ENCODE measurements at regions not wholly inside any gene's neighbourhood (a gene's known extent, or its start where the extent isn't known, plus 50 kb on each side); places are given as distances from the start of the nearest gene placed in this dataset.

DNA sequence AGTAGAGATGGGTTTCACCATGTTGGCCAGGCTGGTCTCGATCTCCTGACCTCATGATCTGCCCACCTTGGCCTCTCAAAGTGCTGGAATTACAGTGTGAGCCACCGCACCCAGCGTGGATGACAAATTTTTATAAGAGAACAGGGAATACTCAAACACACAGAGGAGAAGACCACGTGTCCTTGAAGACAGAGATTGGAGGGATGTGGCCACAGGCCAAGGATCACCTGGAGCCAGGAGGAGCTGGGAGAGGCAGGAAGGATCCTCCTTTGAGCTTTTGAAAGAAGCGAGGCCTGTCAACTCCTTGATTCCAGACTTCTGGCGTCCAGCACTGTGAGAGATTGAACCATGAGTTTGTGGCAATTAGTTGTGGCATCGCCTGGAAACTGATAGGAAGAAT is 1049.5 kb downstream of the TBC1D22A start:
- H3K36me3 Mint-ChIP-seq (ENCODE audit: low read depth) = no peaks in the 10 kb centered on the region; the same call in 2 of the 3 replicates
- Histone ChIP-seq H3K4me2 (no peak overlapping the region), H3F3A (replicated peaks; ENCODE audit: low read depth) (0 out of 2 replicates have a peak, but pooled peaks cover 4% of the 10 kb centered on the region), H3K79me2 (replicated peaks; ENCODE audit: insufficient read depth) (no peaks in the 10 kb centered on the region), H3K9me2 (ENCODE audit: insufficient read depth) (no peaks in the 10 kb centered on the region), H2AFZ (no peak overlapping the region), H3K4me3 (no peak overlapping the region), H3K4me1 (ENCODE audit: insufficient read depth) (no peaks in the 10 kb centered on the region), H3K36me3 (ENCODE audit: insufficient read depth) (peaks cover 4% of the 10 kb centered on the region; the same call in 1 of the 2 replicates), H4K20me1 (replicated peaks; ENCODE audit: insufficient read depth) (no peaks in the 10 kb centered on the region), H3K27ac (ENCODE audit: low read depth) (no peak overlapping the region), H3K27me3 (ENCODE audit: insufficient read depth) (no peaks in the 10 kb centered on the region)
- TF ChIP-seq, protein P1, sequence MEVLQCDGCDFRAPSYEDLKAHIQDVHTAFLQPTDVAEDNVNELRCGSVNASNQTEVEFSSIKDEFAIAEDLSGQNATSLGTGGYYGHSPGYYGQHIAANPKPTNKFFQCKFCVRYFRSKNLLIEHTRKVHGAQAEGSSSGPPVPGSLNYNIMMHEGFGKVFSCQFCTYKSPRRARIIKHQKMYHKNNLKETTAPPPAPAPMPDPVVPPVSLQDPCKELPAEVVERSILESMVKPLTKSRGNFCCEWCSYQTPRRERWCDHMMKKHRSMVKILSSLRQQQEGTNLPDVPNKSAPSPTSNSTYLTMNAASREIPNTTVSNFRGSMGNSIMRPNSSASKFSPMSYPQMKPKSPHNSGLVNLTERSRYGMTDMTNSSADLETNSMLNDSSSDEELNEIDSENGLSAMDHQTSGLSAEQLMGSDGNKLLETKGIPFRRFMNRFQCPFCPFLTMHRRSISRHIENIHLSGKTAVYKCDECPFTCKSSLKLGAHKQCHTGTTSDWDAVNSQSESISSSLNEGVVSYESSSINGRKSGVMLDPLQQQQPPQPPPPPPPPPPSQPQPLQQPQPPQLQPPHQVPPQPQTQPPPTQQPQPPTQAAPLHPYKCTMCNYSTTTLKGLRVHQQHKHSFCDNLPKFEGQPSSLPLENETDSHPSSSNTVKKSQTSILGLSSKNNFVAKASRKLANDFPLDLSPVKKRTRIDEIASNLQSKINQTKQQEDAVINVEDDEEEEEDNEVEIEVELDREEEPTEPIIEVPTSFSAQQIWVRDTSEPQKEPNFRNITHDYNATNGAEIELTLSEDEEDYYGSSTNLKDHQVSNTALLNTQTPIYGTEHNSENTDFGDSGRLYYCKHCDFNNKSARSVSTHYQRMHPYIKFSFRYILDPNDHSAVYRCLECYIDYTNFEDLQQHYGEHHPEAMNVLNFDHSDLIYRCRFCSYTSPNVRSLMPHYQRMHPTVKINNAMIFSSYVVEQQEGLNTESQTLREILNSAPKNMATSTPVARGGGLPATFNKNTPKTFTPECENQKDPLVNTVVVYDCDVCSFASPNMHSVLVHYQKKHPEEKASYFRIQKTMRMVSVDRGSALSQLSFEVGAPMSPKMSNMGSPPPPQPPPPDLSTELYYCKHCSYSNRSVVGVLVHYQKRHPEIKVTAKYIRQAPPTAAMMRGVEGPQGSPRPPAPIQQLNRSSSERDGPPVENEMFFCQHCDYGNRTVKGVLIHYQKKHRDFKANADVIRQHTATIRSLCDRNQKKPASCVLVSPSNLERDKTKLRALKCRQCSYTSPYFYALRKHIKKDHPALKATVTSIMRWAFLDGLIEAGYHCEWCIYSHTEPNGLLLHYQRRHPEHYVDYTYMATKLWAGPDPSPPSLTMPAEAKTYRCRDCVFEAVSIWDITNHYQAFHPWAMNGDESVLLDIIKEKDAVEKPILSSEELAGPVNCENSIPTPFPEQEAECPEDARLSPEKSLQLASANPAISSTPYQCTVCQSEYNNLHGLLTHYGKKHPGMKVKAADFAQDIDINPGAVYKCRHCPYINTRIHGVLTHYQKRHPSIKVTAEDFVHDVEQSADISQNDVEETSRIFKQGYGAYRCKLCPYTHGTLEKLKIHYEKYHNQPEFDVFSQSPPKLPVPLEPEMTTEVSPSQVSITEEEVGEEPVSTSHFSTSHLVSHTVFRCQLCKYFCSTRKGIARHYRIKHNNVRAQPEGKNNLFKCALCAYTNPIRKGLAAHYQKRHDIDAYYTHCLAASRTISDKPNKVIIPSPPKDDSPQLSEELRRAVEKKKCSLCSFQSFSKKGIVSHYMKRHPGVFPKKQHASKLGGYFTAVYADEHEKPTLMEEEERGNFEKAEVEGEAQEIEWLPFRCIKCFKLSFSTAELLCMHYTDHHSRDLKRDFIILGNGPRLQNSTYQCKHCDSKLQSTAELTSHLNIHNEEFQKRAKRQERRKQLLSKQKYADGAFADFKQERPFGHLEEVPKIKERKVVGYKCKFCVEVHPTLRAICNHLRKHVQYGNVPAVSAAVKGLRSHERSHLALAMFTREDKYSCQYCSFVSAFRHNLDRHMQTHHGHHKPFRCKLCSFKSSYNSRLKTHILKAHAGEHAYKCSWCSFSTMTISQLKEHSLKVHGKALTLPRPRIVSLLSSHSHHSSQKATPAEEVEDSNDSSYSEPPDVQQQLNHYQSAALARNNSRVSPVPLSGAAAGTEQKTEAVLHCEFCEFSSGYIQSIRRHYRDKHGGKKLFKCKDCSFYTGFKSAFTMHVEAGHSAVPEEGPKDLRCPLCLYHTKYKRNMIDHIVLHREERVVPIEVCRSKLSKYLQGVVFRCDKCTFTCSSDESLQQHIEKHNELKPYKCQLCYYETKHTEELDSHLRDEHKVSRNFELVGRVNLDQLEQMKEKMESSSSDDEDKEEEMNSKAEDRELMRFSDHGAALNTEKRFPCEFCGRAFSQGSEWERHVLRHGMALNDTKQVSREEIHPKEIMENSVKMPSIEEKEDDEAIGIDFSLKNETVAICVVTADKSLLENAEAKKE (CRISPR knock-in tag; IDR thresholded peaks at IDR 0.05) = no peak
- TF ChIP-seq CREB1 (CRISPR knock-in tag; IDR thresholded peaks at IDR 0.05; ENCODE audit: low read depth) (no peak), EZH2 (IDR thresholded peaks at IDR 0.05; ENCODE audit: low read depth, unreplicated experiment) (no peak), ZNF114 (CRISPR knock-in tag; IDR thresholded peaks at IDR 0.05) (no peak), JUNB (IDR thresholded peaks at IDR 0.05; ENCODE audit: unreplicated experiment) (no peak), EZH2phosphoT487 (IDR thresholded peaks at IDR 0.05; ENCODE audit: unreplicated experiment) (no peak), NANOG (IDR thresholded peaks at IDR 0.05; ENCODE audit: borderline replicate concordance) (no peak), ZNF331 (CRISPR knock-in tag; IDR thresholded peaks at IDR 0.05; ENCODE audit: low read depth) (no peak), STAT1 (IDR thresholded peaks at IDR 0.05; ENCODE audit: unreplicated experiment) (no peak), POLR2AphosphoS5 (IDR thresholded peaks at IDR 0.05; ENCODE audit: low read depth) (no peak)
- TF ChIP-seq, protein P2, sequence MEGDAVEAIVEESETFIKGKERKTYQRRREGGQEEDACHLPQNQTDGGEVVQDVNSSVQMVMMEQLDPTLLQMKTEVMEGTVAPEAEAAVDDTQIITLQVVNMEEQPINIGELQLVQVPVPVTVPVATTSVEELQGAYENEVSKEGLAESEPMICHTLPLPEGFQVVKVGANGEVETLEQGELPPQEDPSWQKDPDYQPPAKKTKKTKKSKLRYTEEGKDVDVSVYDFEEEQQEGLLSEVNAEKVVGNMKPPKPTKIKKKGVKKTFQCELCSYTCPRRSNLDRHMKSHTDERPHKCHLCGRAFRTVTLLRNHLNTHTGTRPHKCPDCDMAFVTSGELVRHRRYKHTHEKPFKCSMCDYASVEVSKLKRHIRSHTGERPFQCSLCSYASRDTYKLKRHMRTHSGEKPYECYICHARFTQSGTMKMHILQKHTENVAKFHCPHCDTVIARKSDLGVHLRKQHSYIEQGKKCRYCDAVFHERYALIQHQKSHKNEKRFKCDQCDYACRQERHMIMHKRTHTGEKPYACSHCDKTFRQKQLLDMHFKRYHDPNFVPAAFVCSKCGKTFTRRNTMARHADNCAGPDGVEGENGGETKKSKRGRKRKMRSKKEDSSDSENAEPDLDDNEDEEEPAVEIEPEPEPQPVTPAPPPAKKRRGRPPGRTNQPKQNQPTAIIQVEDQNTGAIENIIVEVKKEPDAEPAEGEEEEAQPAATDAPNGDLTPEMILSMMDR (conservative IDR thresholded peaks at IDR 0.05; ENCODE audit: low read depth in 2 of 2) = no peak
- TF ChIP-seq, protein P3, sequence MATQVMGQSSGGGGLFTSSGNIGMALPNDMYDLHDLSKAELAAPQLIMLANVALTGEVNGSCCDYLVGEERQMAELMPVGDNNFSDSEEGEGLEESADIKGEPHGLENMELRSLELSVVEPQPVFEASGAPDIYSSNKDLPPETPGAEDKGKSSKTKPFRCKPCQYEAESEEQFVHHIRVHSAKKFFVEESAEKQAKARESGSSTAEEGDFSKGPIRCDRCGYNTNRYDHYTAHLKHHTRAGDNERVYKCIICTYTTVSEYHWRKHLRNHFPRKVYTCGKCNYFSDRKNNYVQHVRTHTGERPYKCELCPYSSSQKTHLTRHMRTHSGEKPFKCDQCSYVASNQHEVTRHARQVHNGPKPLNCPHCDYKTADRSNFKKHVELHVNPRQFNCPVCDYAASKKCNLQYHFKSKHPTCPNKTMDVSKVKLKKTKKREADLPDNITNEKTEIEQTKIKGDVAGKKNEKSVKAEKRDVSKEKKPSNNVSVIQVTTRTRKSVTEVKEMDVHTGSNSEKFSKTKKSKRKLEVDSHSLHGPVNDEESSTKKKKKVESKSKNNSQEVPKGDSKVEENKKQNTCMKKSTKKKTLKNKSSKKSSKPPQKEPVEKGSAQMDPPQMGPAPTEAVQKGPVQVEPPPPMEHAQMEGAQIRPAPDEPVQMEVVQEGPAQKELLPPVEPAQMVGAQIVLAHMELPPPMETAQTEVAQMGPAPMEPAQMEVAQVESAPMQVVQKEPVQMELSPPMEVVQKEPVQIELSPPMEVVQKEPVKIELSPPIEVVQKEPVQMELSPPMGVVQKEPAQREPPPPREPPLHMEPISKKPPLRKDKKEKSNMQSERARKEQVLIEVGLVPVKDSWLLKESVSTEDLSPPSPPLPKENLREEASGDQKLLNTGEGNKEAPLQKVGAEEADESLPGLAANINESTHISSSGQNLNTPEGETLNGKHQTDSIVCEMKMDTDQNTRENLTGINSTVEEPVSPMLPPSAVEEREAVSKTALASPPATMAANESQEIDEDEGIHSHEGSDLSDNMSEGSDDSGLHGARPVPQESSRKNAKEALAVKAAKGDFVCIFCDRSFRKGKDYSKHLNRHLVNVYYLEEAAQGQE (IDR thresholded peaks at IDR 0.05; ENCODE audit: unreplicated experiment) = no peak
- TF ChIP-seq, protein P4, sequence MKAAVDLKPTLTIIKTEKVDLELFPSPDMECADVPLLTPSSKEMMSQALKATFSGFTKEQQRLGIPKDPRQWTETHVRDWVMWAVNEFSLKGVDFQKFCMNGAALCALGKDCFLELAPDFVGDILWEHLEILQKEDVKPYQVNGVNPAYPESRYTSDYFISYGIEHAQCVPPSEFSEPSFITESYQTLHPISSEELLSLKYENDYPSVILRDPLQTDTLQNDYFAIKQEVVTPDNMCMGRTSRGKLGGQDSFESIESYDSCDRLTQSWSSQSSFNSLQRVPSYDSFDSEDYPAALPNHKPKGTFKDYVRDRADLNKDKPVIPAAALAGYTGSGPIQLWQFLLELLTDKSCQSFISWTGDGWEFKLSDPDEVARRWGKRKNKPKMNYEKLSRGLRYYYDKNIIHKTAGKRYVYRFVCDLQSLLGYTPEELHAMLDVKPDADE (IDR thresholded peaks at IDR 0.05) = no peak
- H3K4me1 Mint-ChIP-seq = peaks cover 14% of the 10 kb centered on the region
- H3K27ac Mint-ChIP-seq = no peak overlapping the region
- peaks cover 23% of the 10 kb centered on the region; the same call in 2 of the 3 replicates for H3K9me3 Mint-ChIP-seq
- H3K27me3 Mint-ChIP-seq (ENCODE audit: insufficient read depth, low read depth, poor library complexity) = peaks cover 6% of the 10 kb centered on the region
- ATAC-seq = no peak
- H3K4me3 Mint-ChIP-seq = no peak overlapping the region
- no peak for DNase-seq (ENCODE audit: low spot score)

All from GM23338 (cell line).